Activated CD4-positive, alpha-beta T cell treated with anti-CD3 and anti-CD28 coated beads, Interleukin-2, amount 10 ng/mL, durations not matched to agents 24 days and 14 days (primary cell): ENCODE measurements at regions not wholly inside any gene's neighbourhood (a gene's known extent, or its start where the extent isn't known, plus 50 kb on each side); places are given as distances from the start of the nearest gene placed in this dataset.
"Not testable (repeated sequence)": the region's sequence is repeated elsewhere in the genome, so short reads cannot be mapped to it uniquely, and the experiment has no call there.

Experiments
- DNase-seq: peaks from one replicate; pipeline ENCODE4 v3.0.0; 2022
- H3K27ac Mint-ChIP-seq: one replicate; pipeline ENCODE4 v1.8.0; 2022; ENCODE audit warnings: mild to moderate bottlenecking, mixed read lengths
- H3K27me3 Mint-ChIP-seq: one replicate; pipeline ENCODE4 v1.8.0; 2022; ENCODE audit warnings: mixed read lengths
- H3K36me3 Mint-ChIP-seq: one replicate; pipeline ENCODE4 v1.8.0; 2022; ENCODE audit warnings: low read depth, mild to moderate bottlenecking, mixed read lengths
- H3K4me1 Mint-ChIP-seq: one replicate; pipeline ENCODE4 v1.8.0; 2021; ENCODE audit warnings: mixed read lengths
- H3K4me3 Mint-ChIP-seq: one replicate; pipeline ENCODE4 v1.8.0; 2022; ENCODE audit warnings: mild to moderate bottlenecking, moderate library complexity, mixed read lengths
- H3K9me3 Mint-ChIP-seq: one replicate; pipeline ENCODE4 v1.8.0; 2021; ENCODE audit warnings: mixed read lengths
- intact Hi-C: fragments of 100-400 bp; cut with micrococcal nuclease; formaldehyde crosslinking; loops from one replicate; pipeline ENCODE4 v1.15.1; 2023

DNA sequence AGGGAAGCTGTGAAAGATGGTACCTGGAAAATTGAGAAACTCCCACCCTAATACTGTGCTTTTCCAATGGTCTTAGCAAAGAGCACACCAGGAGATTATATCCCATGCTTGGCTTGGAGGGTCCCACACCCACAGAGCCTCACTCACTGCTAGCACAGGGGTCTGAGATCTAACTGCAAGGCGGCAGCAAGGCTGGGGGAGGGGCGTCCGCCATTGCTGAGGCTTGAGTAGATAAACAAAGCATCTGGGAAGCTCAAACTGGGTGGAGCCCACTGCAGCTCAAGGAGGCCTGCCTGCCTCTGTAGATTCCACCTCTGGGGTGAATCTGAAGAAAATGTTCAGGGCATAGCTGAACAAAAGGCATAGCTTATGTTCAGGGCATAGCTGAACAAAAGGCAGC lies 510.6 kb upstream of the LMO3 start:
- H3K9me3 Mint-ChIP-seq, DNase-seq, H3K36me3 Mint-ChIP-seq, H3K4me3 Mint-ChIP-seq, H3K27ac Mint-ChIP-seq, intact Hi-C loops, H3K4me1 Mint-ChIP-seq, H3K27me3 Mint-ChIP-seq: not testable (repeated sequence)

DNA sequence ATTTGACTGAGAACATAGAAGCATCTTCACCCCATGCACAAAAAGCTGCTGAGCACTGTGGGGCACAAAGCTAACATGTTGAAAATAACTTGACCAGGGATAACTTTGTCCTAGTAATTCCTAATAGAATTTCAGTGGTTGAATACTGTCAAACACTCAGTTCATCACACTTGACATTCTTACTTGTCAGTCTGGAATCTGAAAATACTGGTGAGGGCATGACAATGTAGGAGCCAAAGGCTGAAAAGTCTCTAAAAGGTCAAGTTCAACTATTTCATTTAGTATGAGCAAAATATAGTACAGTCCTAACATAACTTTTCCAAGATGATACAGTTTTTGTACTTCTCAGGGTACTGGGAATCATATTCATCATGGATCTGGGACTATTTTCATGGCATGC lies 504.4 kb upstream of the LMO3 start:
- H3K4me3 Mint-ChIP-seq: no peak overlapping the region
- no peak overlapping the region for H3K27ac Mint-ChIP-seq
- H3K36me3 Mint-ChIP-seq: no peaks in the 10 kb centered on the region

DNA sequence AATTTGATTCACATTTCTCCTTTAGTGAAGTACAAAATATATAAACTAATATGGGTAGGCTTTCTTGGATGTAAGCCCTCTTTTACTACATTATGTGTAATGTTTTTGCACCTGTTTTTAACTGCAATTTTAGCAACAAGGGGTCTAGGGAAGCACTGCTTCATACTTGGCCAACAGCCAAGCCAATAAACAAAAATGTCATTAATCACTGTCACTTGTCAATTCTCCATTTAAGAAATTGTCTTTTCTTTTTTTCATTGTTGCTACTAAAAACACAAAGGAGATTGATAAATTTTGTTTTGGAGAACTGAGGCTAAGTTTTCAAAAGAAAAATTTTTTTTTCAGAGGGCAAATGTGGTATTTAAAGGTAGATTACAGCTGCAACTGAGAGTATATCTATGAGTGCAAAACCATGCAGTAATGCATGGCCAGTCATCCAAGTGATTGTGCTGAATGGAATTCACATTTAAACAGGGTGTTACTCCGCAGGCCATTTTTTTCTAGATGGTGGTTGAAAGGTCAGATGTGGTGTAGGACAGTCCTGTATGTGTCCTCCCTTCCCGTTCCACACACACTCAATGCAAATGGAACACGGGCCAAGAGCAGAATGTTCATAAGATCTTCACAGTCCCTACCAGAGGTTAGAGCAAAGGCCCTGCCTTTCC lies 503.0 kb upstream of the LMO3 start:
- peaks cover 3% of the 10 kb centered on the region for H3K9me3 Mint-ChIP-seq
- intact Hi-C loops: no loop called here

More for the DNA sequence above, 504.4 kb upstream of the LMO3 start:
- intact Hi-C loops: no loop called here
- peaks cover 9% of the 10 kb centered on the region for H3K9me3 Mint-ChIP-seq
- no peaks in the 10 kb centered on the region for H3K27me3 Mint-ChIP-seq
- H3K4me1 Mint-ChIP-seq: no peaks in the 10 kb centered on the region
- DNase-seq: no peak

DNA sequence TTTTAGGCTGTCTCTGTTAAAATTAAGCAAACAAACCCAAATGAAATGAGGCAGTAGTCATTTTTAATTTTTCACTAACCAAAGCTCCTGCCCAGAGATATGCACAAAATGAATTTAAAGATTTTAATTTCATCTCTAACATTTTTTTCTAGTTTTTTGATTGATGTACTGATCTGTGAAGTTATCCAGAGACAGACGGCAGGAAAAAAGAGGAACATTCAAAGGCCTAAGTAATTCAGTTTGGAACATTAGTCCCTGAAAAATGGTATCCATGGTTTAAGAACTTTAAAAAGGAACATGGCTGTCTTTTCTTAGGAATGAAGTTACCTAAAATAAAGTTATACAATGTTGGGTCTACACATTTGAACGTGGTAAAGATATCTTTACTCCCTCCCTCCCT lies 498.8 kb upstream of the LMO3 start:
- Mint-ChIP-seq H3K4me3 (no peak overlapping the region), H3K4me1 (no peaks in the 10 kb centered on the region), H3K36me3 (no peaks in the 10 kb centered on the region), H3K27ac (no peak overlapping the region), H3K27me3 (no peaks in the 10 kb centered on the region), H3K9me3 (peaks cover 11% of the 10 kb centered on the region)
- DNase-seq: no peak
- intact Hi-C loops: no loop called here

More for the DNA sequence above, 503.0 kb upstream of the LMO3 start:
- Mint-ChIP-seq H3K27me3 (no peaks in the 10 kb centered on the region), H3K4me1 (no peaks in the 10 kb centered on the region), H3K36me3 (no peaks in the 10 kb centered on the region), H3K4me3 (no peak overlapping the region), H3K27ac (no peak overlapping the region)
- no peak for DNase-seq

DNA sequence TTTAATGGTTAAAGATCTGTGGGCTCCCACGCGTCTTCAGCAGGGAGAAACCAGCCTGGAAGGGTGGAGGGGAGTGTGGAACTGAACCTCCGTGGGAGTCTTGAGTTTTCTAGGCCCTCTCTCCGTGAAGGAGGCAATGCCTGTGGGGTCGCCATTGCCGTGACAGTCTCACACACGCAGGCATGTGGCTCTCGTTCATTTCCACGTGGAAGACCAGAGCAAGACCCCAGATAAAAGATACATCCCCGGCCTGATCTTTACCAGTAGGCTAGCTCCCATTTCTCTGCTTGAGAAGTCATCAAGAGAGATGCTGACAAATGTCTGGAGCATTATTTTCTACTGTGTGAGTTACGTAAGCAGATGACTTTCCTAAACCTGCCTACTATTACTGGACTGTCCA lies 491.7 kb upstream of the LMO3 start:
- H3K9me3 Mint-ChIP-seq: peaks cover 13% of the 10 kb centered on the region
- H3K4me3 Mint-ChIP-seq: no peak overlapping the region
- H3K27me3 Mint-ChIP-seq: no peaks in the 10 kb centered on the region
- no peaks in the 10 kb centered on the region for H3K4me1 Mint-ChIP-seq
- no peak overlapping the region for H3K27ac Mint-ChIP-seq
- no peak for DNase-seq
- intact Hi-C loops: no loop called here
- no peaks in the 10 kb centered on the region for H3K36me3 Mint-ChIP-seq

DNA sequence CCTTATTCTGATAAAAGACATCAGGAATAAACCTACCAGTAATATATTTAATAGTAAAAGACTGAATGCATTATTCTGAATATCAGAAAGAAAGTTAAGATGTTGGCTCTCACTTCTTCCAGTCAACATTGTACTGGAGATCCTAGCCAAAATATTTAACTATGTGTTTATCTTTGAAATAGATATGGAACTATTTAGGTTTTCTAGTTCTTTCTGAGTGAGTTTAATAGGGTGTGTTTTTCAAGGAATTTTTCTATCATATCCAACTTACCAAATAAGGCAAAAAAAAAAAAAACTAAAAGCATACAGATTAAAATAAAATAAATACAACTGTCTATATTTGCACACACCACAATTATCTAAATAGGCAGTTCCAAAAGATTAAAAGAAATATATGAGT lies 478.9 kb upstream of the LMO3 start:
- no peaks in the 10 kb centered on the region for H3K27me3 Mint-ChIP-seq
- no peak for DNase-seq
- no peak overlapping the region for H3K27ac Mint-ChIP-seq
- H3K9me3 Mint-ChIP-seq: peaks cover 4% of the 10 kb centered on the region
- no peaks in the 10 kb centered on the region for H3K36me3 Mint-ChIP-seq
- intact Hi-C loops: no loop called here
- no peaks in the 10 kb centered on the region for H3K4me1 Mint-ChIP-seq
- no peak overlapping the region for H3K4me3 Mint-ChIP-seq

DNA sequence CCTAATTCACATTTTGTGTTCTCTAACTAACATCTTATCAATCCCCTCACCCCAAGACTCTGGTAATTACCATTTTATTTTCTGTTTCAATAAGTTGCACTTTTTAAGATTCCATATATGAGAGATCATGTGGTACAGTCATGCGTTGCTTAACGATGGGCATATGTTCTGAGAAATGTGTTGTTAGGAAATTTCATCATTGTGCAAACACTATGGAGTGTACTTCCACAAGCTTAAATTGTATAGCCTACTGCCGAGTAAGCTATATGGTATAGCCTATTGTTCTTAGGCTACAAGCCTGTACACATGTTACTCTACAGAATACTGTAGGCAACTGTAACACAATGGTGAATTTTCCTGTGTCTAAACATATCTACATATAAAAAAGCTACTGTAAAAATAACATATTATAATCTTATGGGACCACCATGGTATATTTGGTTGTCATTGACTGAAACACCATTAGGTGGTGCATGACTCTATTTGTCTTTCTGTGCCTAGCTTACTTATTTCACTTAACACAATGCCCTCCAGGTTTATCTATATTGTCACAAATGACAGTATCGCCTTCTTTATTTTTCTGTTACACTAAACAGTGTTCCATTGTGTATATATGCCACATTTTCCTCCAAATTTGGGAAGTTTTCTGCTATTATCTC lies 473.4 kb upstream of the LMO3 start:
- Mint-ChIP-seq H3K4me3 (no peak overlapping the region), H3K27me3 (no peaks in the 10 kb centered on the region), H3K36me3 (no peaks in the 10 kb centered on the region), H3K9me3 (peaks cover 4% of the 10 kb centered on the region), H3K4me1 (no peaks in the 10 kb centered on the region), H3K27ac (no peak overlapping the region)
- intact Hi-C loops: no loop called here
- no peak for DNase-seq

DNA sequence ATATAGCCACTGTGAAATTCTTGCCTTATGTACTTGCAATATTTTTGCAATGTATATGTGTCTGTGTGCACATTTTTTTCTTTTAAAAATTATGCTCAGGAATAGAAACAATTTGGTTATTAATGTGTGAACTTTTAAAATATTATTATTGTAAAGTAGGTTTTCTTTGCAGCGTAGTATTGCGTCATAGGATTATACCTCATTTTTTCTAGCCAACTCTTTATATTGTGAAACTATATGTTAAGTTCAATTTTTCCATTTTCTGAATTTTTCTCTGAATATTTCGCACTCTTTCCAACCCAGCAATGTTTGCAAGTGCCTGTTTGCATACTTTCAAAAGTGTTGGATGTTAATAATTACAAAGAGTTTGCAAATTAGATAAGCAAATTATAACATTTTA lies 471.6 kb upstream of the LMO3 start:
- no peaks in the 10 kb centered on the region for H3K36me3 Mint-ChIP-seq
- no peaks in the 10 kb centered on the region for H3K27me3 Mint-ChIP-seq
- H3K27ac Mint-ChIP-seq: no peak overlapping the region
- no peaks in the 10 kb centered on the region for H3K9me3 Mint-ChIP-seq
- intact Hi-C loops: no loop called here
- H3K4me1 Mint-ChIP-seq: no peaks in the 10 kb centered on the region
- H3K4me3 Mint-ChIP-seq: no peak overlapping the region
- no peak for DNase-seq

DNA sequence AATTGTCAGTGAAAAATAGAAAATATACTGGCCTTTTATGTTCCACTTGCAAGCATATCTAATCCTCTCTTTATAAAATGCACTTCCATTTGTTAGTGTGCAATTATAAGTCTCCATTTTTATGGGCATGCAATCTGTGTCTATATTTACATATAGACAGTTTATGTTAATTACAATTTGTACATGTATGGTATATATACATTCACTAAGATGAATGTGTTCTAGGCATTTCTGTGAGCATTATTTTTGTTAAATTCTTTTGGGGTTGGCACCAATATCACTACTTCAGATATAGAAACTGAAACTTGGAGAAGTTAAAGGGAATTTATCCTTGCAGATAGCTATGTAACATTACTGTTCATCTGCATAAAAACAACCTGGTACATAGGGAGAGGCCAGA lies 470.8 kb upstream of the LMO3 start:
- Mint-ChIP-seq H3K4me1 (no peaks in the 10 kb centered on the region), H3K27ac (no peak overlapping the region), H3K9me3 (no peaks in the 10 kb centered on the region), H3K36me3 (no peaks in the 10 kb centered on the region), H3K27me3 (no peaks in the 10 kb centered on the region), H3K4me3 (no peak overlapping the region)
- no peak for DNase-seq
- intact Hi-C loops: no loop called here

DNA sequence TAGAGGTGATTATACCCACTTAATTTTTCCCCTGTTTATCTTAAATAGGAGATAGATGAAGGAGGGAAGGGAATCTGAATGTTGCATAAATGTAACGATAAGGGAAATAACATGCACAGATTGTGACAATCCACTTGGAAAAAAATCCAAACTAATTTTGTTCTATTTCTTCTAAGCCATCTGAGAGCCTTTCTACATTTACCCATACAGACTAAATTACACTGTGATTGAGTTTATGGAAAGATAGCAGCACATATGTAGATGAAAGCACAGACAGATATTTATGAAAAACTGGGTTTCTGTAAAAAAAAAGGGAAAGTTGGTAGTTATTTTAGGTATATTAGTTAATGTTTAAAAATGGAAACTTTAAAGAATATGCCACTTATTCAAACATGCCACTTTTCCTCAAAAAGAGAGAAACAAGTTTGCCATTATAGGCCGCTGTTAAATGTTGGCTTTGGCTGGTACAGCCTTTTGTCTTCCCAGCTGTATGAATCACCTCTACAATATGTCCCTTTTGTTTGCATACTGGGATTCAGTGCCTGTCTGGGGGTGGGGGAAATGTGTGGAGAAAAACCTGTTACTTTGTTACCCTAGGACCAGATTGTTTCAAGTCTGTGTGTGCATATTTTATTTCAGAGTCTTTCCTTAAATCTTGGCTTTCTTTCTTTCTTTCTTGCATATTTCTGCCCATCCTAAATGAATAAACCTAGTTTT lies 470.2 kb upstream of the LMO3 start:
- no peak for DNase-seq
- intact Hi-C loops: no loop called here
- Mint-ChIP-seq H3K4me1 (no peaks in the 10 kb centered on the region), H3K9me3 (no peaks in the 10 kb centered on the region), H3K27me3 (no peaks in the 10 kb centered on the region), H3K27ac (no peak overlapping the region), H3K4me3 (no peak overlapping the region), H3K36me3 (no peaks in the 10 kb centered on the region)

DNA sequence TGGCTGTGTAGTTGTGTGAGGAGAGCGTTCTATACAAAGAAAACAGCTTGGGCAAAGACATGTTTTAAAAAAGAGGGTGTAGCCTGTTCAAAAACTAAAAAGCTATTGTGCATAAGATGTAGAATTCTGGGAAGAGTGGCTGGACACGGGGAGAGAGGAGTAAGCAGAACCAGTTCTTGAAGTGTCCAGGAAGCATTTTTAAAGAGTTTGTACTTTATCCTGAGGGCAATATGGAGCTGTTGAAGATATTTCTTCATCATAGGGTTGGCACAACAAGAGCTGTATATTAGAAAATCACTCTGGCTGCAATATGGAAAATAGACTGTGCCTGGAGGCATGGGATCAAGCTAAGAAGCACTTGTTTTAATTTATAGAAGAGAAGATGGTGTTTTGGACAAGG lies 458.9 kb upstream of the LMO3 start:
- intact Hi-C loops: no loop called here
- Mint-ChIP-seq H3K27me3 (no peaks in the 10 kb centered on the region), H3K27ac (no peak overlapping the region), H3K4me3 (no peak overlapping the region), H3K9me3 (no peaks in the 10 kb centered on the region), H3K36me3 (no peaks in the 10 kb centered on the region), H3K4me1 (no peaks in the 10 kb centered on the region)
- no peak for DNase-seq

DNA sequence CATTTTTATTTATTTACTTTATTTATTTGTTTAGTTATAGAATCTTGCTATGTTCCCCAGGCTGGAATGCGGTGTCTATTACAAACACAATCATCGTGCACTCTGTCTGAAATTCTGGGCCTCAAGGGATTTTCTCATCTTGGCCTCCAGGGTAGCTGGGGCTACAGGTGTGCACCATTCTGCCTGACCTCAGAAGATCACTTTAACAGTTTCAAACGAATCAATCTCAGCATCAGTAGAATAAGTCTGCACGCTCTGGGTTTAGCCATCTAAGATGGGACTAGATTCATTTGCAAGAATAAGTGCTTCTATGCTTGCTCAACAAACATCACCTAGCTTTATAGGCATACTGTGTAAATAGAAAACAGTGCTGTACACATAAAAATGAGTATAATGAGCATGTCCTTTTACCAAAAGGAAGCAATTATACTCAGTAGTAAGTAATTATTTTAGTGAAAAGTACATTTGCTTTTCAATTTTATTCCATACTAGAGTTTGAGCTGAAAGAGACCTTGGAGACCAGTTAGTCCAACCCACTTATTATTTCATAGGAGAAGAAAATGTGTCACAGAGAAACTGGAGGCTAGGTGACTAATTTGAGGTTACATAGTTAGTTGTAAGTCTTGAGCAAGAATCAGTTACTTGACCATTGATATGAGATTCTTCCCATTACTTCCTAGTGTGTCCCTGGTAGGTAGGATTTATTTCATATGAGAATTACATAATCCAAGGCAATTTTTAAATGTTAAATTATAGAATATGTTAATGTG lies 456.5 kb upstream of the LMO3 start:
- H3K27me3 Mint-ChIP-seq: no peaks in the 10 kb centered on the region
- no peak overlapping the region for H3K4me3 Mint-ChIP-seq
- intact Hi-C loops: no loop called here
- H3K4me1 Mint-ChIP-seq: no peaks in the 10 kb centered on the region
- peaks cover 5% of the 10 kb centered on the region for H3K9me3 Mint-ChIP-seq
- no peak overlapping the region for H3K27ac Mint-ChIP-seq
- H3K36me3 Mint-ChIP-seq: no peaks in the 10 kb centered on the region
- DNase-seq: no peak

DNA sequence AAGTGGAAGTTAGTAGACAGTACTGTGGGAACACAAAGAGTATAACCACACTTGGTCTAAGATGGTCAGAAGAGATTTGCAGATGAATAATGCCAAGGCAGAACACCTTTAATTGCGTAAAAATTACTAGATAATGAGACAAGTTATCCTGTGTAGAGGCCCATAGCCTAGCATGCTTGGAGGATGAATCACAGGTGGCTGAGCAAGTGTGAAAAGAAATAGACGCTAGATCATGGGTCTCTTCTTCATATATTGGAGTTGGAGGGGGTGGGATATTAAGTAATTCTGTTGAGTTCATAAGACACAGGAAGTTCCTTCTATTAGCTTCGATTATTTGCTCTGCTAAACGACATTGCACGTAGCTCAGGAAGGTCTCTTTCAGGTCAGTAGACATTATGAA lies 454.3 kb upstream of the LMO3 start:
- Mint-ChIP-seq H3K4me1 (no peaks in the 10 kb centered on the region), H3K27me3 (no peaks in the 10 kb centered on the region), H3K9me3 (peaks cover 5% of the 10 kb centered on the region), H3K36me3 (no peaks in the 10 kb centered on the region), H3K27ac (no peak overlapping the region), H3K4me3 (no peak overlapping the region)
- intact Hi-C loops: no loop called here
- DNase-seq: no peak

DNA sequence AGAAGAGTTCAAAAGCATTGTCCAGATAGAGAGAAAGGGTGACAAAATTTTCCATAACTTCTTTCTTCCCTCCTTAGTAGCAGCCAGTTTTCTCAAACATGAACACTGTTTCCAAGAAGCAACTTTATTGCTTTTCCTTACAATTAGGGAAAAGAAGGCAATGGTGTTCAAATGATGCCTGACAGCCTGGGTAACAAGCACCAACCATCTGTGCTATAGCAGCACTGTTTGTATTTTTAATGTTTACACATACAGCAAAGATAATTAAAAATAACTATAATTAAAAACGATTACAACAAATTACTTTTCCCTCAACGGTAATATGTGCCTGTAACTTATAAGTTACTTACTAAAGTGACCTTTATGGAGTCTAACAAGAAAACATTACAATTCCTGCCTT lies 450.6 kb upstream of the LMO3 start:
- intact Hi-C loops: no loop called here
- Mint-ChIP-seq H3K36me3 (no peaks in the 10 kb centered on the region), H3K27ac (no peak overlapping the region)

More for the DNA sequence above, 450.6 kb upstream of the LMO3 start:
- Mint-ChIP-seq H3K4me1 (no peaks in the 10 kb centered on the region), H3K9me3 (peaks cover 10% of the 10 kb centered on the region), H3K4me3 (no peak overlapping the region), H3K27me3 (no peaks in the 10 kb centered on the region)
- DNase-seq: no peak
